B cell (primary cell): ENCODE measurements at regions not wholly inside any gene's neighbourhood (a gene's known extent, or its start where the extent isn't known, plus 50 kb on each side); places are given as distances from the start of the nearest gene placed in this dataset.

Experiments
- EZH2 ChIP-seq: IDR thresholded peaks from 2 replicates; pipeline ENCODE4 v1.6.1; 2012; ENCODE audit warnings: borderline replicate concordance, low read depth, mild to moderate bottlenecking, moderate library complexity, low read length; ENCODE audit not compliant: insufficient read depth, poor library complexity, severe bottlenecking
- TF ChIP-seq, protein P1 (sequence below): fragments of 200-600 bp; IDR thresholded peaks from one replicate; pipeline ENCODE4 v1.8.0; 2022; ENCODE audit warnings: antibody characterized with exemption, mild to moderate bottlenecking

GRCh38 chr1:102758418-102758817 is 349.9 kb downstream of the COL11A1 start:
- TF ChIP-seq, protein P1, sequence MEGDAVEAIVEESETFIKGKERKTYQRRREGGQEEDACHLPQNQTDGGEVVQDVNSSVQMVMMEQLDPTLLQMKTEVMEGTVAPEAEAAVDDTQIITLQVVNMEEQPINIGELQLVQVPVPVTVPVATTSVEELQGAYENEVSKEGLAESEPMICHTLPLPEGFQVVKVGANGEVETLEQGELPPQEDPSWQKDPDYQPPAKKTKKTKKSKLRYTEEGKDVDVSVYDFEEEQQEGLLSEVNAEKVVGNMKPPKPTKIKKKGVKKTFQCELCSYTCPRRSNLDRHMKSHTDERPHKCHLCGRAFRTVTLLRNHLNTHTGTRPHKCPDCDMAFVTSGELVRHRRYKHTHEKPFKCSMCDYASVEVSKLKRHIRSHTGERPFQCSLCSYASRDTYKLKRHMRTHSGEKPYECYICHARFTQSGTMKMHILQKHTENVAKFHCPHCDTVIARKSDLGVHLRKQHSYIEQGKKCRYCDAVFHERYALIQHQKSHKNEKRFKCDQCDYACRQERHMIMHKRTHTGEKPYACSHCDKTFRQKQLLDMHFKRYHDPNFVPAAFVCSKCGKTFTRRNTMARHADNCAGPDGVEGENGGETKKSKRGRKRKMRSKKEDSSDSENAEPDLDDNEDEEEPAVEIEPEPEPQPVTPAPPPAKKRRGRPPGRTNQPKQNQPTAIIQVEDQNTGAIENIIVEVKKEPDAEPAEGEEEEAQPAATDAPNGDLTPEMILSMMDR = no peak
- TF ChIP-seq EZH2 = no peak
